Right atrium auricular region (tissue), 2 donors: ENCODE measurements at regions not wholly inside any gene's neighbourhood (a gene's known extent, or its start where the extent isn't known, plus 50 kb on each side); places are given as distances from the start of the nearest gene placed in this dataset.

Experiments
- DNase-seq: peaks from one replicate; pipeline ENCODE4 v3.0.0-alpha.2; 2019; ENCODE audit warnings: low spot score
- H3K27ac ChIP-seq, 2 donors: fragments of 200-600 bp; sonication (generic); 1 replicate in 1 of 2; 2 replicates in 1 of 2; pipeline ENCODE4 v1.5.1; 2016 to 2019
- H3K27me3 ChIP-seq, 2 donors: fragments of 200-600 bp; sonication (generic); one replicate each; pipeline versions ENCODE4 v1.5.1 to v1.6.0; 2017 to 2019
- H3K36me3 ChIP-seq: fragments of 200-600 bp; sonication (generic); one replicate; pipeline ENCODE4 v1.5.1; 2016
- H3K4me1 ChIP-seq, 2 donors: fragments of 200-600 bp; sonication (generic); one replicate each; pipeline versions ENCODE4 v1.5.1 to v1.6.0; 2017 to 2019
- H3K4me3 ChIP-seq, 2 donors: fragments of 200-600 bp; sonication (generic); 1 replicate in 1 of 2; 2 replicates in 1 of 2; pipeline ENCODE4 v1.5.1; 2017 to 2019; ENCODE audit warnings: mild to moderate bottlenecking in 1 of 2, moderate library complexity in 1 of 2
- H3K9me3 ChIP-seq, 2 donors: fragments of 200-600 bp; sonication (generic); one replicate each; pipeline ENCODE4 v1.5.1; 2019
- TF ChIP-seq, protein P1 (sequence below), 2 donors: fragments of 200-600 bp; sonication (generic); IDR thresholded peaks; one replicate each; pipeline ENCODE4 v1.5.1; 2019; ENCODE audit warnings: antibody characterized with exemption in 2 of 2

DNA sequence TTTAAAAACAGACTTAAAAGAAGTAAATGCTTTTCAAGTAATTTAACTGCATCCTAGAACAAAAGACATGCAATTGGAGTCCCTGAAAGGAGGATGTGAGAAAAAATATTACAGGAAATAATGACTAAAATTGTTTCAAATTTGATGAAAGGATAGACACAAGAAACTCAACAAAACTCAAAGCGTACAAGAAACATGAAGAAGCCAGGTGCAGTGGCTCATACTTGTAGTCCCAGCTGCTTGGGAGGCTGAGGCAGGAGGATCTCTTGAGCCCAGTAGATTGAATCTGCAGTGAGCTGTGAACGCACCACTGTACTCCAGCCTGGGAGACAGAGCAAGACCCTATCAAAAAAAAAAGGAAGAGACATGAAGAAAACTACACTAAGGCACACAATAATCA is 118.1 kb upstream of the SLC39A10 start:
- Histone ChIP-seq H3K9me3 (no peaks in the 10 kb centered on the region), H3K4me3 (no peak overlapping the region), H3K36me3 (no peaks in the 10 kb centered on the region), H3K4me1 (peaks cover 0 to 8% of the 10 kb centered on the region in 2 donors), H3K27ac (no peak overlapping the region), H3K27me3 (no peaks in the 10 kb centered on the region)
- TF ChIP-seq, protein P1, sequence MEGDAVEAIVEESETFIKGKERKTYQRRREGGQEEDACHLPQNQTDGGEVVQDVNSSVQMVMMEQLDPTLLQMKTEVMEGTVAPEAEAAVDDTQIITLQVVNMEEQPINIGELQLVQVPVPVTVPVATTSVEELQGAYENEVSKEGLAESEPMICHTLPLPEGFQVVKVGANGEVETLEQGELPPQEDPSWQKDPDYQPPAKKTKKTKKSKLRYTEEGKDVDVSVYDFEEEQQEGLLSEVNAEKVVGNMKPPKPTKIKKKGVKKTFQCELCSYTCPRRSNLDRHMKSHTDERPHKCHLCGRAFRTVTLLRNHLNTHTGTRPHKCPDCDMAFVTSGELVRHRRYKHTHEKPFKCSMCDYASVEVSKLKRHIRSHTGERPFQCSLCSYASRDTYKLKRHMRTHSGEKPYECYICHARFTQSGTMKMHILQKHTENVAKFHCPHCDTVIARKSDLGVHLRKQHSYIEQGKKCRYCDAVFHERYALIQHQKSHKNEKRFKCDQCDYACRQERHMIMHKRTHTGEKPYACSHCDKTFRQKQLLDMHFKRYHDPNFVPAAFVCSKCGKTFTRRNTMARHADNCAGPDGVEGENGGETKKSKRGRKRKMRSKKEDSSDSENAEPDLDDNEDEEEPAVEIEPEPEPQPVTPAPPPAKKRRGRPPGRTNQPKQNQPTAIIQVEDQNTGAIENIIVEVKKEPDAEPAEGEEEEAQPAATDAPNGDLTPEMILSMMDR (IDR thresholded peaks at IDR 0.05), result no peak
- no peak for DNase-seq

DNA sequence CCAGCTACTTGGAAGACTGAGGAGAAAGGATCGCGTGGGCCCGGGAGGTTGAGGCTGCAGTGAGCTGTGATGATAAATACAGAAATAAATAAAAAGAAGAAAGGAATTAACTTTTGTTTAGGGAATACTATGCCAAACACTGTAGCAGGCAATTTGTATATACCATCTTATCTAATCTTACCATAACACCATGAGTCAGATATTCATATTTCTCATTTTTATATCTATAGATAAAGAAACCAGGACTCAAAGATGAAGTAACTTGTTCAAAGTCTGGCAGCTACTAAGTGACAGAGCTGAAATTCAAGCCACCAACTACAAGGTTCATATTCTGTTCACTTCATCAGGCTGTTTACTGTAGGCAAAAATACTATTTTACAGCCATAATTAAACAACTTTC is 119.2 kb upstream of the SLC39A10 start:
- Histone ChIP-seq H3K36me3 (no peaks in the 10 kb centered on the region), H3K4me1 (peaks cover 0 to 11% of the 10 kb centered on the region in 2 donors), H3K27me3 (no peaks in the 10 kb centered on the region), H3K9me3 (no peaks in the 10 kb centered on the region), H3K4me3 (no peak overlapping the region), H3K27ac (no peak overlapping the region)
- TF ChIP-seq, protein P1 (IDR thresholded peaks at IDR 0.05), result no peak
- DNase-seq, result no peak

DNA sequence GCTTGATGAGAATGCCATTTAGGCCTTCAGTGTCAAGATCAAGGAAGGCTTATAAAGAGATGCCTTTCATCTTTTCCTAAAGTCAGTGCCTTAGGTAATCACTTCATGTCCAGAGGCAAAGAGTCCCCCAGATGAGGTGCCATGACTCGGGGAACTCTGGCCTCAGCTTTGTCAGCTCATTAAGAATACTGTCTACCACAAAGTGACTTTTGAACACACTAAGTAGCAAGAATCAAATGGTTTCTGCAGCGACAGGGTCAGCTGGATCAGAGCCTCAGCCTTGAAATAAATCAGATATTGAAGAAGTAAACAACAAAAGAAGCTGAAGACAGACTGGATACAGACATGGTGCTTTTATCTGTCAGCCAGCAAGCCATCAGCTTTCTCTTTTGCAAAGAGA is 120.1 kb upstream of the SLC39A10 start:
- no peaks in the 10 kb centered on the region for H3K36me3 ChIP-seq
- H3K27me3 ChIP-seq, result no peaks in the 10 kb centered on the region
- H3K4me3 ChIP-seq, result no peak overlapping the region
- no peak overlapping the region for H3K27ac ChIP-seq
- no peaks in the 10 kb centered on the region for H3K9me3 ChIP-seq
- DNase-seq, result no peak
- TF ChIP-seq, protein P1 (IDR thresholded peaks at IDR 0.05), result no peak
- H3K4me1 ChIP-seq, result peaks cover 0 to 11% of the 10 kb centered on the region in 2 donors

DNA sequence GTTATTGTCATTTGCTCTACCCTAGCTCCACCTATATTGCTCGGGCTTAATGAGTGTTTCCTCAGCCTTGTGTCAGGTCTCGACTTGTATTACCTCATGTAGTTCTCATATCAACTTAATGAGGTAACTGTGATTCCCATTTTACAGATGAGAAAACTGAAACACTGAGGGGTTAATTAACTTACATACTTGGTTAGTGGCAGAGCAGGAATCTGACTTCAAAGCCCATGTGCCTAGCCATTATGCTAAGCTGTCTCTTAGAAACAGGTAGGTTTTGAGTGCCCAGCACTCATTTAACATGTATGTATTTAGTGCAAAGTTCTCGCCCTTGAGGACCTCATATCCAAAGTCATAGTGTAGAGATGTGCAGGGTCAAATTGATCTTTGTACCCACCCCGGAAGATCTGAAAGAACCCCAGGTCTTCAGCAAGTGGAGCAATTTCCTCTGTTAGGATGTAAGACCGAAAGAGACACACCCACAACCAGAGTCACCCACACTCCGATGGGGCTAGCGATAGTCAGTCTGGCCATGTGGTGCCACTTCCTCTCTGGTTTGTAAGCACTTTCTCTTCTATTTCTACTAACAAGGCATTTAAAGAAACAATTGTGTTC is 121.0 kb upstream of the SLC39A10 start:
- DNase-seq, result no peak
- H3K36me3 ChIP-seq, result no peaks in the 10 kb centered on the region
- H3K4me3 ChIP-seq, result no peak overlapping the region
- peaks cover 0 to 11% of the 10 kb centered on the region in 2 donors for H3K4me1 ChIP-seq
- TF ChIP-seq, protein P1 (IDR thresholded peaks at IDR 0.05), result no peak
- H3K27me3 ChIP-seq, result no peaks in the 10 kb centered on the region
- H3K9me3 ChIP-seq, result no peaks in the 10 kb centered on the region
- H3K27ac ChIP-seq, result no peak overlapping the region

DNA sequence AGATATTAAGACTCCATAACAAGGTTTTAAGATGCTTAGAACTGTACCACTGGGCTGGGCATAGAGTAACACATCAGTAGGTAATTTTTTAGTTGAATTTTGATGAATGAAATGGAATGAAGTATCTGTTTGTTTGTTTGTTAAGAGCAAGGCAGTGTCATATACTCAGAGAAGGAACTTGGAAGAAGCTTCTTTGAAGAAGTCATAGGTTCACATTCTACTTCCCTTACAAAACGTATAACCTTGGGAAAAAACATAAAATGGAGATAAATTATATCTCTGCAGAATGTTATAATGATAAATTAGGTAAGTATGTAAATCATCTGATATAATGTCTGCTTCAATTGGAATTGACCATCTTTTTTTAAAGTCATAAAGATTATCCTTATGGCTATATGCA is 122.1 kb upstream of the SLC39A10 start:
- Histone ChIP-seq H3K9me3 (no peaks in the 10 kb centered on the region), H3K27ac (peak overlapping the region in 1 of 2 donors; percentile 62), H3K27me3 (no peaks in the 10 kb centered on the region), H3K4me1 (peaks cover 0 to 11% of the 10 kb centered on the region in 2 donors), H3K4me3 (no peak overlapping the region), H3K36me3 (no peaks in the 10 kb centered on the region)
- TF ChIP-seq, protein P1 (IDR thresholded peaks at IDR 0.05), result no peak
- no peak for DNase-seq
